H1 (cell line): ENCODE measurements at regions not wholly inside any gene's neighbourhood (a gene's known extent, or its start where the extent isn't known, plus 50 kb on each side); places are given as distances from the start of the nearest gene placed in this dataset.

Source experiments
- CTCF ChIA-PET: fragments of 300-600 bp; sonication (Branson Sonifier 250); formaldehyde crosslinking; loops from one replicate; lab custom pipeline; 2021; ENCODE audit not compliant: partially characterized antibody; lab: Charles Lee
- POLR2A ChIA-PET: fragments of 300-600 bp; sonication (Branson Sonifier 250); formaldehyde crosslinking; loops from one replicate; lab custom pipeline; 2021; ENCODE audit warnings: inconsistent platforms; ENCODE audit not compliant: partially characterized antibody; lab: Charles Lee
- DNase-seq, 2 experiments: peaks; one replicate each; pipeline versions ENCODE4 v3.0.0 to v3.0.0-alpha.2; 2010 to 2022; ENCODE audit warnings: low spot score in 2 of 2, low read depth in 1 of 2, mixed read lengths in 1 of 2
- FAIRE-seq: peaks from 2 replicates; lab custom pipeline; 2011; peaks lifted over from hg19 to GRCh38; lab: Jason Lieb, UNC
- H2AFZ ChIP-seq: 2 replicates; pipeline ENCODE4 v1.8.1; 2012; ENCODE audit warnings: low read length, inconsistent platforms
- H2AK5ac ChIP-seq: 2 replicates; pipeline ENCODE4 v1.6.1; 2013; ENCODE audit warnings: low read depth, low read length
- H2BK120ac ChIP-seq: replicated peaks from 2 replicates; pipeline ENCODE3; 2013; ENCODE audit warnings: low read depth, low read length, inconsistent platforms
- H2BK12ac ChIP-seq: 2 replicates; pipeline ENCODE4 v1.6.1; 2013; ENCODE audit warnings: low read depth, low read length
- H2BK15ac ChIP-seq: 2 replicates; pipeline ENCODE4 v1.6.1; 2013; ENCODE audit warnings: low read length
- H2BK20ac ChIP-seq: 2 replicates; pipeline ENCODE4 v1.6.1; 2013; ENCODE audit warnings: low read length
- H2BK5ac ChIP-seq: 2 replicates; pipeline ENCODE4 v1.6.1; 2013; ENCODE audit warnings: low read depth, low read length
- H3K14ac ChIP-seq: 2 replicates; pipeline ENCODE4 v1.6.1; 2013; ENCODE audit warnings: inconsistent platforms; ENCODE audit not compliant: insufficient read length
- H3K18ac ChIP-seq: 2 replicates; pipeline ENCODE4 v1.6.1; 2013; ENCODE audit warnings: low read length; ENCODE audit errors: extremely low read depth
- H3K23ac ChIP-seq: 2 replicates; pipeline ENCODE4 v1.6.1; 2013; ENCODE audit warnings: inconsistent platforms; ENCODE audit not compliant: insufficient read length
- H3K23me2 ChIP-seq: 2 replicates; pipeline ENCODE4 v1.6.1; 2013; ENCODE audit warnings: low read depth, low read length
- H3K27ac ChIP-seq: 2 replicates; pipeline ENCODE4 v1.6.1; 2011; ENCODE audit warnings: low read depth, low read length, inconsistent platforms
- H3K27me3 ChIP-seq, 4 experiments: replicated peaks in 1 of 4; 1 replicate in 1 of 4; 2 replicates in 3 of 4; pipeline versions ENCODE4 v1.6.1 to v1.8.1; 2011 to 2013; ENCODE audit warnings: low read length in 3 of 4, mild to moderate bottlenecking in 3 of 4, inconsistent platforms in 2 of 4, mixed read lengths in 2 of 4, moderate library complexity in 1 of 4; ENCODE audit not compliant: control insufficient read depth in 3 of 4, insufficient read depth in 3 of 4; ENCODE audit errors: extremely low read depth in 1 of 4
- H3K36me3 ChIP-seq, 4 experiments: 2 replicates each; pipeline versions ENCODE4 v1.6.1 to v1.8.1; 2011 to 2013; ENCODE audit warnings: mild to moderate bottlenecking in 4 of 4, low read length in 3 of 4, moderate library complexity in 2 of 4, control low read depth in 1 of 4, inconsistent platforms in 1 of 4; ENCODE audit not compliant: insufficient read depth in 4 of 4, control insufficient read depth in 2 of 4
- H3K4ac ChIP-seq: replicated peaks from 2 replicates; pipeline ENCODE3; 2013; ENCODE audit warnings: low read length, low read depth, mixed read lengths, inconsistent platforms; ENCODE audit not compliant: insufficient read length
- H3K4me1 ChIP-seq, 4 experiments: replicated peaks in 1 of 4; 1 replicate in 1 of 4; 2 replicates in 3 of 4; pipeline versions ENCODE4 v1.6.1 to v1.8.1; 2011 to 2013; ENCODE audit warnings: low read length in 3 of 4, inconsistent platforms in 2 of 4, mixed read lengths in 1 of 4; ENCODE audit not compliant: insufficient read depth in 4 of 4, control insufficient read depth in 3 of 4
- H3K4me2 ChIP-seq, 2 experiments: 2 replicates each; pipeline versions ENCODE4 v1.6.1 to v1.8.1; 2011 to 2013; ENCODE audit warnings: low read depth in 2 of 2, low read length in 2 of 2, control low read depth in 1 of 2, inconsistent platforms in 1 of 2, mild to moderate bottlenecking in 1 of 2; ENCODE audit not compliant: insufficient read depth in 1 of 2
- H3K4me3 ChIP-seq, 4 experiments: fragments of 200-600, 300-600 bp in 1 of 4; sonication (generic), shearing (Covaris generic), sonication (Bioruptor Twin) in 1 of 4; 2 replicates each; pipeline versions ENCODE4 v1.5.1 to v1.8.1; 2011 to 2016; ENCODE audit warnings: low read length in 4 of 4, low read depth in 3 of 4, control low read depth in 2 of 4, inconsistent platforms in 2 of 4, mild to moderate bottlenecking in 2 of 4, mixed read lengths in 1 of 4, moderate library complexity in 1 of 4; ENCODE audit not compliant: insufficient read depth in 2 of 4; ENCODE audit errors: extremely low read depth in 1 of 4
- H3K56ac ChIP-seq: replicated peaks from 2 replicates; pipeline ENCODE3; 2013; ENCODE audit warnings: low read depth, mild to moderate bottlenecking, mixed read lengths, low read length, inconsistent platforms; ENCODE audit not compliant: insufficient read length
- H3K79me1 ChIP-seq: 2 replicates; pipeline ENCODE4 v1.6.1; 2013; ENCODE audit warnings: low read depth, low read length, control low read depth
- H3K79me2 ChIP-seq, 2 experiments: 2 replicates each; pipeline versions ENCODE4 v1.6.1 to v1.8.1; 2012 to 2013; ENCODE audit warnings: low read length in 2 of 2, mild to moderate bottlenecking in 2 of 2, inconsistent platforms in 1 of 2; ENCODE audit not compliant: insufficient read depth in 2 of 2, control insufficient read depth in 1 of 2
- H3K9ac ChIP-seq, 4 experiments: replicated peaks in 1 of 4; 1 replicate in 1 of 4; 2 replicates in 3 of 4; pipeline versions ENCODE4 v1.6.1 to v1.8.1; 2011 to 2013; ENCODE audit warnings: low read depth in 3 of 4, low read length in 3 of 4, control low read depth in 2 of 4, mild to moderate bottlenecking in 2 of 4, moderate library complexity in 2 of 4, inconsistent platforms in 1 of 4; ENCODE audit errors: extremely low read depth in 1 of 4
- H3K9me3 ChIP-seq, 2 experiments: 2 replicates each; pipeline versions ENCODE4 v1.6.1 to v1.8.1; 2012 to 2013; ENCODE audit warnings: mild to moderate bottlenecking in 2 of 2, moderate library complexity in 2 of 2, control low read depth in 1 of 2, inconsistent platforms in 1 of 2, low read depth in 1 of 2, low read length in 1 of 2, mixed read lengths in 1 of 2; ENCODE audit not compliant: insufficient read depth in 2 of 2
- H4K20me1 ChIP-seq, 2 experiments: replicated peaks in 1 of 2; 2 replicates each; pipeline versions ENCODE3 to v1.8.1; 2011 to 2013; ENCODE audit warnings: inconsistent platforms in 2 of 2, low read length in 2 of 2, mild to moderate bottlenecking in 1 of 2; ENCODE audit not compliant: insufficient read depth in 2 of 2, control insufficient read depth in 1 of 2
- H4K5ac ChIP-seq: 2 replicates; pipeline ENCODE4 v1.6.1; 2013; ENCODE audit warnings: low read length, low read depth, mixed read lengths, inconsistent platforms; ENCODE audit not compliant: insufficient read length
- H4K8ac ChIP-seq: 2 replicates; pipeline ENCODE4 v1.8.0; 2013; ENCODE audit warnings: mild to moderate bottlenecking, moderate library complexity, low read length, inconsistent platforms; ENCODE audit not compliant: insufficient read depth; ENCODE audit errors: extremely low read depth
- H4K91ac ChIP-seq: replicated peaks from 2 replicates; pipeline ENCODE3; 2013; ENCODE audit warnings: low read length, mixed read lengths, inconsistent platforms; ENCODE audit not compliant: insufficient read length
- ASH2L ChIP-seq: fragments of 200-600, 300-600 bp; sonication (generic); IDR thresholded peaks from one replicate; pipeline ENCODE4 v1.7.1; 2017; ENCODE audit warnings: low read length
- CHD2 ChIP-seq: IDR thresholded peaks from 2 replicates; pipeline ENCODE4 v1.6.1; 2012; ENCODE audit warnings: low read length, improper control_type of control experiment
- EZH2 ChIP-seq: fragments of 200-600 bp; sonication (generic); IDR thresholded peaks from 2 replicates; pipeline ENCODE4 v1.7.1; 2012; ENCODE audit warnings: low read depth, mild to moderate bottlenecking, moderate library complexity, low read length, inconsistent platforms; ENCODE audit not compliant: severe bottlenecking
- FOSL1 ChIP-seq: IDR thresholded peaks from 2 replicates; pipeline ENCODE4 v1.6.1; 2011; ENCODE audit warnings: mild to moderate bottlenecking, low read depth, low read length, moderate library complexity; ENCODE audit not compliant: insufficient read depth
- GABPA ChIP-seq: IDR thresholded peaks from 2 replicates; pipeline ENCODE4 v1.6.1; 2011; ENCODE audit warnings: mild to moderate bottlenecking, low read length, moderate library complexity, borderline replicate concordance; ENCODE audit not compliant: insufficient read depth
- POLR2AphosphoS5 ChIP-seq: IDR thresholded peaks from 2 replicates; pipeline ENCODE4 v1.6.1; 2011; ENCODE audit warnings: low read depth, low read length
- SIX5 ChIP-seq: IDR thresholded peaks from 2 replicates; pipeline ENCODE4 v1.6.1; 2011; ENCODE audit warnings: mild to moderate bottlenecking, low read depth, low read length
- SP4 ChIP-seq: IDR thresholded peaks from 2 replicates; pipeline ENCODE4 v1.6.1; 2012; ENCODE audit warnings: low read length, inconsistent platforms
- TCF12 ChIP-seq: IDR thresholded peaks from 2 replicates; pipeline ENCODE4 v1.6.1; 2011; ENCODE audit warnings: low read depth, mild to moderate bottlenecking, low read length
- WGBS, 2 experiments: shearing (Covaris generic) in 1 of 2; methylation state at CpG; one replicate each; pipeline versions ENCODE4 v1.1.6 to v1.1.7; 2013 to 2015; ENCODE audit warnings: low lambda C conversion rate in 2 of 2, mixed read lengths in 2 of 2, inconsistent platforms in 1 of 2, low coverage in 1 of 2, missing lambda C conversion rate in 1 of 2; ENCODE audit not compliant: insufficient replicate concordance in 2 of 2, insufficient coverage in 1 of 2, insufficient read length in 1 of 2; ENCODE audit errors: extremely low coverage in 1 of 2, missing lambda C conversion rate in 1 of 2; 5-methylcytosine and 5-hydroxymethylcytosine counted together
- TF ChIP-seq, protein P1 (sequence below), 3 experiments: IDR thresholded peaks; 1 replicate in 2 of 3; 2 replicates in 1 of 3; pipeline versions ENCODE4 v1.5.1 to v1.6.1; 2011; ENCODE audit warnings: low read length in 3 of 3, mild to moderate bottlenecking in 3 of 3, inconsistent platforms in 2 of 3, low read depth in 1 of 3, moderate library complexity in 1 of 3; ENCODE audit not compliant: insufficient read depth in 1 of 3; ENCODE audit errors: control extremely low read depth in 1 of 3

DNA sequence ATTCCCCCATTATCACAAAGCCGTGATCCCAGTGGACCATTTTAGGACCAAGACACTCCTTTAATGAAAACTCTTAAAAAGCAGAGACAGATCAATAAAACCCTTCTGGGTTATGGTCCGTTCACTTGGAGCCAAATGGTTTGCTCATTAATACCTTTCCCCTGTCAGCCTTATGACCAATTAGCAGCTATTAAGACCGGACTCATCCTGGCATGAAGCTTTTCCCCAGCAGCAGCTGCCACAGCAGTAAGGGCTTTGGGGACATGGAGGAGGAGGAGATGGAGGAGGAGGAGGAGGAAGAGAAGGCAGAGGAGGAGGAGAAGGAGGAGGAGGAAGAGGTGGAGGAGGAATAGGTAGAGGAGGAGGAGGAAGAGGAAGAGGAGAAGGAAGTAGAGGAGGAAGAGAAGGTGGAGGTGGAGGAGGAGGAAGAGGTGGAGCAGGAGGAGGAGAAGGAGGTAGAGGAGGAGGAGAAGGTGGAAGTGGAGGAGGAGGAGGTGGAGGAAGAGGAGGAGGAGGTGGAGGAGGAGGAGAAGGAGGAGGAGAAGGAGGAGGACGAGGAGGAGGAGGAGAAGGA, 50.1 kb upstream of the IRX3 start:
- no peak overlapping the region for H4K5ac ChIP-seq
- peak overlapping the region; percentile 32; the same call in 1 of the 2 replicates for H3K18ac ChIP-seq
- no peak overlapping the region for H3K27ac ChIP-seq
- H4K91ac ChIP-seq = no peak overlapping the region
- no peak overlapping the region for H3K4me2 ChIP-seq
- peak overlapping the region; percentile 68; the same call in 1 of the 2 replicates for H2BK12ac ChIP-seq
- H3K9ac ChIP-seq = no peak overlapping the region
- no peaks in the 10 kb centered on the region for H3K36me3 ChIP-seq
- H3K23ac ChIP-seq = no peak overlapping the region
- no peak for DNase-seq
- no peak overlapping the region for H2BK120ac ChIP-seq
- no peaks in the 10 kb centered on the region for H3K9me3 ChIP-seq
- POLR2A ChIA-PET = no interaction called here
- H2BK5ac ChIP-seq = no peak overlapping the region
- H3K23me2 ChIP-seq = no peaks in the 10 kb centered on the region
- CTCF ChIA-PET = interaction anchor here (0.9 kb wide), 1 partner anchor 26 kb away, joined by 3 read pairs; no protein-coding TSS in a partner anchor
- no peak for TF ChIP-seq TCF12
- no peak for TF ChIP-seq GABPA
- no peak for TF ChIP-seq SP4
- no peak for TF ChIP-seq CHD2
- TF ChIP-seq, protein P1, sequence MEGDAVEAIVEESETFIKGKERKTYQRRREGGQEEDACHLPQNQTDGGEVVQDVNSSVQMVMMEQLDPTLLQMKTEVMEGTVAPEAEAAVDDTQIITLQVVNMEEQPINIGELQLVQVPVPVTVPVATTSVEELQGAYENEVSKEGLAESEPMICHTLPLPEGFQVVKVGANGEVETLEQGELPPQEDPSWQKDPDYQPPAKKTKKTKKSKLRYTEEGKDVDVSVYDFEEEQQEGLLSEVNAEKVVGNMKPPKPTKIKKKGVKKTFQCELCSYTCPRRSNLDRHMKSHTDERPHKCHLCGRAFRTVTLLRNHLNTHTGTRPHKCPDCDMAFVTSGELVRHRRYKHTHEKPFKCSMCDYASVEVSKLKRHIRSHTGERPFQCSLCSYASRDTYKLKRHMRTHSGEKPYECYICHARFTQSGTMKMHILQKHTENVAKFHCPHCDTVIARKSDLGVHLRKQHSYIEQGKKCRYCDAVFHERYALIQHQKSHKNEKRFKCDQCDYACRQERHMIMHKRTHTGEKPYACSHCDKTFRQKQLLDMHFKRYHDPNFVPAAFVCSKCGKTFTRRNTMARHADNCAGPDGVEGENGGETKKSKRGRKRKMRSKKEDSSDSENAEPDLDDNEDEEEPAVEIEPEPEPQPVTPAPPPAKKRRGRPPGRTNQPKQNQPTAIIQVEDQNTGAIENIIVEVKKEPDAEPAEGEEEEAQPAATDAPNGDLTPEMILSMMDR (IDR thresholded peaks at IDR 0.05; ENCODE audit: control extremely low read depth in 1 of 3, insufficient read depth in 1 of 3, low read depth in 1 of 3, low read length in 3 of 3) = no peak
- no peak for TF ChIP-seq FOSL1
- TF ChIP-seq EZH2 = no peak
- no peak for TF ChIP-seq POLR2AphosphoS5
- no peak for TF ChIP-seq ASH2L
- TF ChIP-seq SIX5 = no peak
- TF ChIP-seq, all 59 proteins: peak for 0
- Histone ChIP-seq H3K79me1 (no peaks in the 10 kb centered on the region), H3K56ac (no peak overlapping the region), H2AFZ (no peak overlapping the region), H3K27me3 (peaks cover 0 to 3% (median 0%) of the 10 kb centered on the region in 4 experiments; a peak in 2 of 7 replicates), H2BK20ac (peak overlapping the region; percentile 90; the same call in 1 of the 2 replicates), H3K4ac (no peak overlapping the region), H2BK15ac (no peak overlapping the region), H3K4me3 (no peak overlapping the region), H3K4me1 (peaks cover 0 to 10% (median 4%) of the 10 kb centered on the region in 4 experiments; a peak in 5 of 7 replicates), H3K79me2 (no peaks in the 10 kb centered on the region), H4K8ac (no peak overlapping the region), H2AK5ac (peak overlapping the region; percentile 75; the same call in 1 of the 2 replicates), H3K14ac (no peak overlapping the region), H4K20me1 (no peaks in the 10 kb centered on the region)
- 67 to 94% methylated on average over 1 to 3 of the region's 4 CpGs for WGBS, 2 experiments
- no peak for FAIRE-seq
